Adrenal gland (tissue), 5 donors: ENCODE measurements at regions not wholly inside any gene's neighbourhood (a gene's known extent, or its start where the extent isn't known, plus 50 kb on each side); places are given as distances from the start of the nearest gene placed in this dataset.

ENCODE experiments used
- POLR2A ChIP-seq, 2 donors: fragments of 450-650 bp; IDR thresholded peaks; one replicate each; pipeline ENCODE4 v1.6.1; 2017; ENCODE audit warnings: antibody characterized with exemption in 2 of 2, mild to moderate bottlenecking in 2 of 2, moderate library complexity in 1 of 2
- TF ChIP-seq, protein P1 (sequence below), 6 experiments: fragments of 450-650 bp in 4 of 6; fragments of 200-600 bp in 2 of 6; sonication (generic) in 1 of 6; IDR thresholded peaks; 1 replicate in 5 of 6; 2 replicates in 1 of 6; pipeline versions ENCODE4 v1.5.1 to v1.8.0; 2016 to 2021; ENCODE audit warnings: antibody characterized with exemption in 6 of 6, mild to moderate bottlenecking in 2 of 6, moderate library complexity in 1 of 6
- donor health status: DM: no; HTN: no; CAD: no.

- TF ChIP-seq, protein P1, sequence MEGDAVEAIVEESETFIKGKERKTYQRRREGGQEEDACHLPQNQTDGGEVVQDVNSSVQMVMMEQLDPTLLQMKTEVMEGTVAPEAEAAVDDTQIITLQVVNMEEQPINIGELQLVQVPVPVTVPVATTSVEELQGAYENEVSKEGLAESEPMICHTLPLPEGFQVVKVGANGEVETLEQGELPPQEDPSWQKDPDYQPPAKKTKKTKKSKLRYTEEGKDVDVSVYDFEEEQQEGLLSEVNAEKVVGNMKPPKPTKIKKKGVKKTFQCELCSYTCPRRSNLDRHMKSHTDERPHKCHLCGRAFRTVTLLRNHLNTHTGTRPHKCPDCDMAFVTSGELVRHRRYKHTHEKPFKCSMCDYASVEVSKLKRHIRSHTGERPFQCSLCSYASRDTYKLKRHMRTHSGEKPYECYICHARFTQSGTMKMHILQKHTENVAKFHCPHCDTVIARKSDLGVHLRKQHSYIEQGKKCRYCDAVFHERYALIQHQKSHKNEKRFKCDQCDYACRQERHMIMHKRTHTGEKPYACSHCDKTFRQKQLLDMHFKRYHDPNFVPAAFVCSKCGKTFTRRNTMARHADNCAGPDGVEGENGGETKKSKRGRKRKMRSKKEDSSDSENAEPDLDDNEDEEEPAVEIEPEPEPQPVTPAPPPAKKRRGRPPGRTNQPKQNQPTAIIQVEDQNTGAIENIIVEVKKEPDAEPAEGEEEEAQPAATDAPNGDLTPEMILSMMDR (IDR thresholded peaks at IDR 0.05) = no peak
- no peak for TF ChIP-seq POLR2A (IDR thresholded peaks at IDR 0.05)
Measured at GRCh38 chr17:73947966-73948355, 255.5 kb upstream of the RPL38 start.
